Brain microvascular endothelial cell (primary cell): ENCODE measurements at regions not wholly inside any gene's neighbourhood (a gene's known extent, or its start where the extent isn't known, plus 50 kb on each side); places are given as distances from the start of the nearest gene placed in this dataset.
"Not testable (repeated sequence)": the region's sequence is repeated elsewhere in the genome, so short reads cannot be mapped to it uniquely, and the experiment has no call there.

Experiments used
- DNase-seq: peaks from one replicate; pipeline ENCODE4 v3.0.0-alpha.2; 2020
- H3K27ac ChIP-seq: fragments of 250-450 bp; sonication (Bioruptor Pico); 2 replicates; pipeline ENCODE4 v1.5.1; 2020; ENCODE audit warnings: mild to moderate bottlenecking, moderate library complexity
- H3K27me3 ChIP-seq: fragments of 250-450 bp; sonication (Bioruptor Pico); replicated peaks from 2 replicates; pipeline ENCODE4 v1.5.1; 2020; ENCODE audit warnings: mild to moderate bottlenecking
- H3K36me3 ChIP-seq: fragments of 250-450 bp; sonication (Bioruptor Pico); replicated peaks from 2 replicates; pipeline ENCODE4 v1.5.1; 2020; ENCODE audit warnings: mild to moderate bottlenecking
- H3K4me3 ChIP-seq: 2 replicates; pipeline ENCODE4 v1.5.1; 2011; ENCODE audit warnings: low read depth, mild to moderate bottlenecking, control low read depth, low read length, moderate library complexity
- in situ Hi-C: cut with HindIII; loops from 2 replicates; pipeline ENCODE4 v1.10.0; 2017; ENCODE audit warnings: low sequenced_read_pairs, low pct_ligation_motif_present
- TF ChIP-seq, protein P1 (sequence below): IDR thresholded peaks from 2 replicates; pipeline ENCODE4 v1.5.1; 2011; ENCODE audit warnings: low read depth, mild to moderate bottlenecking, moderate library complexity, low read length, control low read depth, inconsistent platforms; ENCODE audit errors: missing control alignments

DNA sequence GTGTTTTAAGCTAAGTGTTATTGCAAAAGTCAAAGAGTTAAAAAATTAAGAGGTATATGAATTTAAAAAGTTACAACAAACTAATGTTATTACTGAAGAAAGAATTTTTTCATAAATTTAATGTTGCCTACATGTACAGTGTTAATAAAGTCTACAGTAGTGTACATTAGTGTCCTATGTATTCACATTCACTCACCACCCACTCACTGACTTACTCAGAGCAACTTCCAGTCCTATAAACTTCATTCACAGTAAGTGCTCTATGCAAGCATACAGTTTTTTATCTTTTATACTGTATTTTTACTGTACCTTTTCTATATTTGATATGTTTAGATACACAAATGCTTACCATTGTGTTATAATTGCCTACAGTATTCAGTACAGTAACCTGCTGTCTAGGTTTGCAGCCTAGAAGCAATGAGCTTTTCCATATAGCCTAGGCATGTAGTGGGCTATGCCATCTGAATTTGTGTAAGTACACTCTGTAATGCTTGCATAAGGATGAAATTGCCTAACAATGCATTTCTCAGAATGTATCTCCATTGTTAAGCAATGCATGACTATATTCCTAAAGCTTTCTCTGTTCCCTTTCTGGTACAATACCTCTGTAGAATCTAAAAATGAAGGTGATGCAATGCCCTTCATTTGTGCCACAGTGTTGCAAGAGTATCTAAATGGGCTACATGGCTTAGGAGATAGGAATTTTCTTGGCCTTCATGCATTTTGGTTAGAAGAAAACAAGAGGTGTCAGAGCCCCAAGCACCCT lies 370.8 kb upstream of the NT5C1B start:
- no peak for DNase-seq
- H3K36me3 ChIP-seq: no peaks in the 10 kb centered on the region
- H3K27ac ChIP-seq: no peak overlapping the region
- H3K27me3 ChIP-seq: no peaks in the 10 kb centered on the region
- TF ChIP-seq, protein P1, sequence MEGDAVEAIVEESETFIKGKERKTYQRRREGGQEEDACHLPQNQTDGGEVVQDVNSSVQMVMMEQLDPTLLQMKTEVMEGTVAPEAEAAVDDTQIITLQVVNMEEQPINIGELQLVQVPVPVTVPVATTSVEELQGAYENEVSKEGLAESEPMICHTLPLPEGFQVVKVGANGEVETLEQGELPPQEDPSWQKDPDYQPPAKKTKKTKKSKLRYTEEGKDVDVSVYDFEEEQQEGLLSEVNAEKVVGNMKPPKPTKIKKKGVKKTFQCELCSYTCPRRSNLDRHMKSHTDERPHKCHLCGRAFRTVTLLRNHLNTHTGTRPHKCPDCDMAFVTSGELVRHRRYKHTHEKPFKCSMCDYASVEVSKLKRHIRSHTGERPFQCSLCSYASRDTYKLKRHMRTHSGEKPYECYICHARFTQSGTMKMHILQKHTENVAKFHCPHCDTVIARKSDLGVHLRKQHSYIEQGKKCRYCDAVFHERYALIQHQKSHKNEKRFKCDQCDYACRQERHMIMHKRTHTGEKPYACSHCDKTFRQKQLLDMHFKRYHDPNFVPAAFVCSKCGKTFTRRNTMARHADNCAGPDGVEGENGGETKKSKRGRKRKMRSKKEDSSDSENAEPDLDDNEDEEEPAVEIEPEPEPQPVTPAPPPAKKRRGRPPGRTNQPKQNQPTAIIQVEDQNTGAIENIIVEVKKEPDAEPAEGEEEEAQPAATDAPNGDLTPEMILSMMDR: no peak
- no peak overlapping the region for H3K4me3 ChIP-seq
- in situ Hi-C loops: no loop called here

DNA sequence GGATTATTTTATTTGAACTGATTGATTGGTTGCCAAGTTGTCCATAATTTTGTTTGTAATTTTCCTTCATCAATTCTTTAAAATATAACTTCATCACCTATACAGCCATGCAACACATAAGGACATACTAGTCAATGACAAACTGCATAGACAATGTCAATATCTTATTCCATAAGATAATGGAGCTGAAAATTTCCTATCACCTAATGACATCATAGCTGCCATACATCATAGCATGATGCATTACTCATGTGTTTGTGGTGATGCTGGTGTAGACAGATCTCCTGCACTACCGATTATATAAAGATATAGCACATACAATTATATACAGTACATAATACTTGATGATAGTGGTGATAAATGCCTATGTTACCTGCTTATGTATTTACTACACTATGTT lies 369.8 kb upstream of the NT5C1B start:
- H3K36me3 ChIP-seq: no peaks in the 10 kb centered on the region
- TF ChIP-seq, protein P1: no peak
- H3K27ac ChIP-seq: no peak overlapping the region
- H3K27me3 ChIP-seq: no peaks in the 10 kb centered on the region
- in situ Hi-C loops: no loop called here
- DNase-seq: no peak
- no peak overlapping the region for H3K4me3 ChIP-seq

DNA sequence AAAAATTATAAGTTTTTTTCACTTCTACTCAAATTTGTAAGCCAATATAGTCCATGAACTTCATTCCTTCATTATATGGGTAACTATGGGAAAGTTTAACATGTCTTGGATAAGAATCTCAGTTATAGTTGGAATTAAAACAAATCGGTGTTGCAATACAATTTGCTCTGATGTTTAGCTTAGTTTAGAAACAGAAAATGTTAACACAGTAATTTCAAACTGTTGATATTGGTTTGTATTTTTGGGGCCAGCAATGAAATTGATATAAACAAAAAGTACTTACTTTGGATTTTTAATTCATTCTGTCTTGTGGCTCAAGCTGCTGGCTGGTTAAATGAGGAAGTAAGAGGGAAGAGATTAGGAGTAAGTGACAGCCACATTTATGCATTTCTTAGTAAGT lies 368.5 kb upstream of the NT5C1B start:
- Histone ChIP-seq H3K4me3 (no peak overlapping the region), H3K27me3 (no peaks in the 10 kb centered on the region), H3K36me3 (no peaks in the 10 kb centered on the region), H3K27ac (no peak overlapping the region)
- TF ChIP-seq, protein P1: no peak
- no peak for DNase-seq
- in situ Hi-C loops: no loop called here

DNA sequence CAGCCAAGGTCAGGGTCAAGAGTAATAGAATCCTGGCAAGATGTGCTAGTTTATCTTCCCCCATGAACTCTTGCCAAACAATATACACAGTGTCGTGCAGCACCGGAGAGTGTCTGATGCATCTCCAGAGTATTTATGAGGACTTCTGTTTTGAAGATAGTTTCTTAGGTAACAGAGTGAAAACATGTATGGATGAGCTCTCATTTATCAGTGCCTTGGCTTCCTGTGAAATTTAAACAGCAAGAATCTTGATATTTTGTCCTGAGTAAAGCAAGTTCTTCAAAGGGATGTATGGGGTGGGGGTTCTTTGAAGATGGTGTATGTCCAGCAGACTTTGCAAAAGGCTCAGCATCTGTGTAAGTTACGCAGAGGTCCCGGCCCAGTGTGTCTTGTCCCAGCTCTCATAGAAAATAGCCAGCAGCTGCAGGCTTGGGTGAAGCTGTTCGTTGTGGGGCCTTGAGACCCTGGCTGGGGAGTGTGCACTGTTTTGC lies 361.0 kb upstream of the NT5C1B start:
- Histone ChIP-seq H3K27ac (peak overlapping the region; percentile 44), H3K36me3 (no peaks in the 10 kb centered on the region), H3K4me3 (no peak overlapping the region), H3K27me3 (no peaks in the 10 kb centered on the region)
- TF ChIP-seq, protein P1: no peak
- peak; percentile 87 for DNase-seq
- in situ Hi-C loops: no loop called here

DNA sequence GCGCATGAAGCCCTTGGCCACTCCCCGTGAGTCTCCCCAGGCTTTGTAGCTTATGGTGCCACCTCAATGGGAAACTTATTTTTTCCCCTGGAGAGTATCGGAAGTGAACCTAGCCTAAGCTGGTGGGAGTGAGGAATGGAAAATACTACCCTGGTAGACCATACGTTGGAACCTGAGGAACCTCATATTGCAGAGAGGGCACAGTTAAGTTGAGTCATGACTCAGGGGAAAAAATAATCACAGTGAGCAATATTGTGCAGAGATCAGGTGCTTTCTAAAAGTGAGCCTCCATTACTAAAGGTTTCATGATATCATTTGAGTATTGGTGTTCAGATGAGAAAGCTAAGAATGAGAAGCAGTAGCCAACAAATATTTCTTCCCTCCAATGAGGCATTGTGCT lies 360.5 kb upstream of the NT5C1B start:
- no peaks in the 10 kb centered on the region for H3K27me3 ChIP-seq
- no peak for DNase-seq
- H3K27ac ChIP-seq: peak overlapping the region; percentile 33
- no peaks in the 10 kb centered on the region for H3K36me3 ChIP-seq
- TF ChIP-seq, protein P1: no peak
- in situ Hi-C loops: no loop called here
- no peak overlapping the region for H3K4me3 ChIP-seq

DNA sequence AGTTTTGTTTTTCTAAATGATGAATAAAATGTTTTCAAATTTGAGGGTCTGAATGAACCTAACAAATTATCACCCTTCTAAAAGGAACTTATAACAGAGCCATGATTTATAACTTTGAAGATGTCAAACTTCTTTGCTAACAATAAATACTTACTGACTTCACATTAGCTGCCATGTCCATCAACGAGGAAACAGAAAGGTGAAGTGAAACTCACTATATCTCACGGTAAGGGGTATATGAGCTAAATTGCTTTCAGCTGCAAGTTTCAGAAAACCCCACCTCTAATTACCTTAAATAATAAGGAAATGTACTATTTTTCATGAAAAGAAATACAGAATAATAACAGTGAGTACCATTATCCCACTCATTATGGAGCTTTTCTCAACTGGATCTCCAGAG lies 350.8 kb upstream of the NT5C1B start:
- TF ChIP-seq, protein P1: no peak
- DNase-seq: no peak
- Histone ChIP-seq H3K27me3 (no peaks in the 10 kb centered on the region), H3K36me3 (no peaks in the 10 kb centered on the region), H3K4me3 (no peak overlapping the region), H3K27ac (no peak overlapping the region)
- in situ Hi-C loops: no loop called here

DNA sequence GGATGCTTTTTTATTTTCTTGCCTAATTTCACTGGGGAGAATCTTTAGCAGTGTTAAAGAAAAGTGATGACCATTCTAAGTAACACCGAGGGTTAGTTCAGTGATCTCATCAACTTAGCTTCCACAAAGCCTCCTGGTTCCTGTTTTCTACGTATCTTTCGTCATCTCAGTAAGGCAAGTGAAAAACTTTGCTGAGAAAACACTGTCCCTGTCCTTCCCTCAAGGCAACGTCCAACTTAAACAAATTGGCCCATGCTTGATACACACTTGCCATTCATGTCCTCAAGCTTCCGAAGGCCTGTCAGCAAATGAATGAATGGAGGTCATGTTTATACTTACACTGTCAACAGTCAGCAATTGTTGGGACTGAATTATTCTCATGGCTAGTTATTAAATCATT lies 350.4 kb upstream of the NT5C1B start:
- DNase-seq, H3K4me3 ChIP-seq, H3K27me3 ChIP-seq, H3K27ac ChIP-seq, in situ Hi-C loops, H3K36me3 ChIP-seq: not testable (repeated sequence)
